ENCODE measurements at regions not wholly inside any gene's neighbourhood (a gene's known extent, or its start where the extent isn't known, plus 50 kb on each side); places are given as distances from the start of the nearest gene placed in this dataset.
"Not testable (repeated sequence)": the region's sequence is repeated elsewhere in the genome, so short reads cannot be mapped to it uniquely, and the experiment has no call there.

- Histone ChIP-seq H3K36me3 (ENCODE audit: control insufficient read depth, insufficient read depth, low read length) (no peaks in the 10 kb centered on the region), H3K9me3 (ENCODE audit: control insufficient read depth, insufficient read depth, low read depth, low read length) (no peaks in the 10 kb centered on the region), H3K4me3 (ENCODE audit: low read depth in 2 of 2, low read length in 2 of 2) (no peak overlapping the region), H3K27ac (ENCODE audit: low read length) (no peak overlapping the region), H3K4me1 (ENCODE audit: control insufficient read depth, insufficient read depth, low read length) (no peaks in the 10 kb centered on the region), H3K27me3 (ENCODE audit: control insufficient read depth, insufficient read depth, low read length) (no peaks in the 10 kb centered on the region)
- DNase-seq (ENCODE audit: low read depth, low spot score) = no peak
- ChIA-PET CTCF (no interaction called here), POLR2A (no interaction called here)
- TF ChIP-seq, protein P1, sequence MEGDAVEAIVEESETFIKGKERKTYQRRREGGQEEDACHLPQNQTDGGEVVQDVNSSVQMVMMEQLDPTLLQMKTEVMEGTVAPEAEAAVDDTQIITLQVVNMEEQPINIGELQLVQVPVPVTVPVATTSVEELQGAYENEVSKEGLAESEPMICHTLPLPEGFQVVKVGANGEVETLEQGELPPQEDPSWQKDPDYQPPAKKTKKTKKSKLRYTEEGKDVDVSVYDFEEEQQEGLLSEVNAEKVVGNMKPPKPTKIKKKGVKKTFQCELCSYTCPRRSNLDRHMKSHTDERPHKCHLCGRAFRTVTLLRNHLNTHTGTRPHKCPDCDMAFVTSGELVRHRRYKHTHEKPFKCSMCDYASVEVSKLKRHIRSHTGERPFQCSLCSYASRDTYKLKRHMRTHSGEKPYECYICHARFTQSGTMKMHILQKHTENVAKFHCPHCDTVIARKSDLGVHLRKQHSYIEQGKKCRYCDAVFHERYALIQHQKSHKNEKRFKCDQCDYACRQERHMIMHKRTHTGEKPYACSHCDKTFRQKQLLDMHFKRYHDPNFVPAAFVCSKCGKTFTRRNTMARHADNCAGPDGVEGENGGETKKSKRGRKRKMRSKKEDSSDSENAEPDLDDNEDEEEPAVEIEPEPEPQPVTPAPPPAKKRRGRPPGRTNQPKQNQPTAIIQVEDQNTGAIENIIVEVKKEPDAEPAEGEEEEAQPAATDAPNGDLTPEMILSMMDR (IDR thresholded peaks at IDR 0.05) = no peak
- TF ChIP-seq REST (IDR thresholded peaks at IDR 0.05; ENCODE audit: insufficient read depth in 1 of 2, low read depth in 2 of 2, low read length in 1 of 2) (no peak), POLR2AphosphoS5 (IDR thresholded peaks at IDR 0.05; ENCODE audit: low read depth, low read length) (no peak)
- ATAC-seq = no peak
- intact Hi-C loops (cut with micrococcal nuclease; ENCODE audit: unreplicated experiment) = no loop called here
- in situ Hi-C loops (cut with HindIII; ENCODE audit: low pct_unique_long_range_greater_than_20kb, low sequenced_read_pairs) = no loop called here
- BruUV-seq (replicated peaks) = no TSS peak
Measured at GRCh38 chr9:16063241-16063591, 510.4 kb downstream of the CCDC171 start.

DNA sequence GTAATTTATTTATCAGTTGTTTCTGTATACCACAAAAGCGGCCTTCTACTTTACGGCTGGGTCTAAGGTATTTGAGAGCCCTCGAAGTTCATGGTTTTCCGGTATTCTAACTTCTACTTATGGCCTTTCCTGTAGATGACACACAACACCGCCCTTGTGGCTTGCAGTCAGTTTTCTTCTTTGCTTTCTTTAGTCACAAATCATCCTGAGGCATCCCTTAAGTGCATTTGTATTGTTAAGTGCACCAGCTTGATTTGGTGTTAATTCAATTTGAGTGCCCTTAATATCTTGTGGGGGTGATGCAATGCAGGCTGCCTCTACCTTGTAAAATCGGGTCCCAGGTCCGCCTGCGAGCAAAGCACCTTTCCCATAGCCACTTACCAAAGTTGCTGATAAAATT lies 511.9 kb downstream of the CCDC171 start:
- ATAC-seq = no peak
- ChIA-PET POLR2A (no interaction called here), CTCF (no interaction called here)
- in situ Hi-C loops (cut with HindIII; ENCODE audit: low pct_unique_long_range_greater_than_20kb, low sequenced_read_pairs) (no loop called here), intact Hi-C loops (cut with micrococcal nuclease; ENCODE audit: unreplicated experiment) (no loop called here)
- H3K4me1 ChIP-seq (ENCODE audit: control insufficient read depth, insufficient read depth, low read length) = no peaks in the 10 kb centered on the region
- H3K27ac ChIP-seq (ENCODE audit: low read length) = no peak overlapping the region
- H3K36me3 ChIP-seq (ENCODE audit: control insufficient read depth, insufficient read depth, low read length) = no peaks in the 10 kb centered on the region
- BruUV-seq (replicated peaks) = no TSS peak
- DNase-seq (ENCODE audit: low read depth, low spot score) = no peak
- no peaks in the 10 kb centered on the region for H3K9me3 ChIP-seq (ENCODE audit: control insufficient read depth, insufficient read depth, low read depth, low read length)
- no peaks in the 10 kb centered on the region for H3K27me3 ChIP-seq (ENCODE audit: control insufficient read depth, insufficient read depth, low read length)
- TF ChIP-seq TCF7L2 (IDR thresholded peaks at IDR 0.05; ENCODE audit: low read depth, low read length) (no peak), REST (IDR thresholded peaks at IDR 0.05; ENCODE audit: insufficient read depth in 1 of 2, low read depth in 2 of 2, low read length in 1 of 2) (no peak), SIN3A (IDR thresholded peaks at IDR 0.05; ENCODE audit: borderline replicate concordance, insufficient read depth, low read depth, low read length) (no peak), POLR2AphosphoS5 (IDR thresholded peaks at IDR 0.05; ENCODE audit: low read depth, low read length) (no peak)
- TF ChIP-seq, protein P1 (IDR thresholded peaks at IDR 0.05) = no peak
- H3K4me3 ChIP-seq (ENCODE audit: low read depth in 2 of 2, low read length in 2 of 2) = no peak overlapping the region

DNA sequence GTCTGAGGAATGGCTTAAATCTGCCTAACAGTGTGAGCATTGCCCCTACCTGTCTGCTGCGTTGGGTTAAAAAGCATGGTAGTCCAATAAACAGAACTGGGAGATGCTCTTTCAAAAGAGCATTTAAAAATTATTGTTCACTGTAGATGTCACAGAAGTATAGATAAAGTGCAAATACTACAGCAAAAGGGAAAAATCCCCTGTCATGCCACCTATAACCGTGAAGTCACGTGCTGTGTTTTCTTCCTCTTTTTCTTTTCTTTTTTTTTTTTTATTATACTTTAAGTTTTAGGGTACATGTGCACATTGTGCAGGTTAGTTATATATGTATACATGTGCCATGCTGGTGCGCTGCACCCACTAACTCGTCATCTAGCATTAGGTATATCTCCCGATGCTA lies 513.4 kb downstream of the CCDC171 start:
- H3K9me3 ChIP-seq (ENCODE audit: control insufficient read depth, insufficient read depth, low read depth, low read length); POLR2A ChIA-PET; DNase-seq (ENCODE audit: low read depth, low spot score); ATAC-seq; H3K4me3 ChIP-seq (ENCODE audit: low read depth in 2 of 2, low read length in 2 of 2); BruUV-seq (replicated peaks); H3K27me3 ChIP-seq (ENCODE audit: control insufficient read depth, insufficient read depth, low read length); CTCF ChIA-PET; intact Hi-C loops (cut with micrococcal nuclease; ENCODE audit: unreplicated experiment); H3K27ac ChIP-seq (ENCODE audit: low read length); H3K36me3 ChIP-seq (ENCODE audit: control insufficient read depth, insufficient read depth, low read length); H3K4me1 ChIP-seq (ENCODE audit: control insufficient read depth, insufficient read depth, low read length); in situ Hi-C loops (cut with HindIII; ENCODE audit: low pct_unique_long_range_greater_than_20kb, low sequenced_read_pairs): not testable (repeated sequence)
